K562 (cell line): ENCODE measurements at regions not wholly inside any gene's neighbourhood (a gene's known extent, or its start where the extent isn't known, plus 50 kb on each side); places are given as distances from the start of the nearest gene placed in this dataset.

ENCODE experiments used
- ATAC-seq: fragments of 200-7000 bp; cut with Tn5 transposase; 3 replicates; pipeline ENCODE4 v1.9.1; 2020; ENCODE audit warnings: moderate library complexity
- BruUV-seq: library from RNA; stranded (reverse); fragments of 400-500 nt; replicated peaks from 2 replicates; lab custom pipeline; 2021; lab: Mats Ljungman, UMichigan
- CTCF ChIA-PET: fragments of 300-600 bp; formaldehyde crosslinking; extraction: SDS; loops from one replicate; lab custom pipeline; 2021; ENCODE audit warnings: low intra/inter-chr PET ratio; lab: Yijun Ruan, JAX
- POLR2A ChIA-PET: fragments of 300-600, 350-650 bp; sonication (Branson Sonifier 250); formaldehyde crosslinking; extraction: SDS; loops from one replicate; lab custom pipeline; 2021; ENCODE audit warnings: antibody characterized with exemption, inconsistent platforms; lab: Yijun Ruan, JAX
- DNase-seq, 4 experiments: peaks; one replicate each; pipeline versions ENCODE4 v3.0.0 to v3.0.0-alpha.2; 2011 to 2018; ENCODE audit warnings: low spot score in 3 of 4, mixed read lengths in 3 of 4; ENCODE audit errors: extremely low read depth in 1 of 4
- FAIRE-seq: peaks from 2 replicates; lab custom pipeline; 2011; peaks lifted over from hg19 to GRCh38; lab: Jason Lieb, UNC
- H2AFZ ChIP-seq: 2 replicates; pipeline ENCODE4 v1.6.0; 2011; ENCODE audit warnings: low read depth, low read length, control low read depth, inconsistent platforms
- H3K27ac ChIP-seq: fragments of 200-600 bp; 3 replicates; pipeline ENCODE4 v1.8.0; 2011; ENCODE audit warnings: low read depth, mild to moderate bottlenecking, control low read depth, inconsistent platforms, low read length, moderate library complexity, mixed read lengths; ENCODE audit errors: extremely low read depth
- H3K27me3 ChIP-seq, 2 experiments: fragments of 300-600 bp in 1 of 2; 2 replicates in 1 of 2; 3 replicates in 1 of 2; pipeline versions ENCODE4 v1.6.0 to v1.8.0; 2011; ENCODE audit warnings: inconsistent platforms in 2 of 2, low read length in 2 of 2, mild to moderate bottlenecking in 1 of 2, mixed read lengths in 1 of 2, moderate library complexity in 1 of 2; ENCODE audit not compliant: control insufficient read depth in 2 of 2, insufficient read depth in 2 of 2
- H3K36me3 ChIP-seq: fragments of 300-600 bp; 3 replicates; pipeline ENCODE4 v1.8.0; 2011; ENCODE audit warnings: mild to moderate bottlenecking, low read length, inconsistent platforms; ENCODE audit not compliant: control insufficient read depth, insufficient read depth
- H3K4me1 ChIP-seq, 2 experiments: fragments of 200-600 bp in 1 of 2; replicated peaks in 1 of 2; 2 replicates in 1 of 2; 3 replicates in 1 of 2; pipeline versions ENCODE4 v1.5.1 to v1.8.0; 2011; ENCODE audit warnings: inconsistent platforms in 2 of 2, low read length in 2 of 2, mild to moderate bottlenecking in 1 of 2, mixed read lengths in 1 of 2, moderate library complexity in 1 of 2; ENCODE audit not compliant: control insufficient read depth in 2 of 2, insufficient read depth in 2 of 2
- H3K4me2 ChIP-seq: 2 replicates; pipeline ENCODE4 v1.6.1; 2011; ENCODE audit warnings: low read length, control low read depth, inconsistent platforms, mixed read lengths; ENCODE audit not compliant: insufficient read depth
- H3K4me3 ChIP-seq: fragments of 200-600 bp; sonication (generic), shearing (Covaris generic); 2 replicates; pipeline ENCODE4 v1.5.1; 2016; ENCODE audit warnings: control low read depth, inconsistent platforms
- H3K79me2 ChIP-seq: fragments of 200-600 bp; 3 replicates; pipeline ENCODE4 v1.8.0; 2011; ENCODE audit warnings: low read length, inconsistent platforms; ENCODE audit not compliant: control insufficient read depth, insufficient read depth
- H3K9ac ChIP-seq, 2 experiments: 2 replicates each; pipeline versions ENCODE4 v1.6.0 to v1.6.1; 2011; ENCODE audit warnings: low read depth in 2 of 2, low read length in 2 of 2, control low read depth in 1 of 2, inconsistent platforms in 1 of 2, mild to moderate bottlenecking in 1 of 2, mixed read lengths in 1 of 2; ENCODE audit not compliant: insufficient read depth in 1 of 2
- H3K9me1 ChIP-seq: one replicate; pipeline ENCODE4 v1.6.0; 2011; ENCODE audit warnings: inconsistent platforms, mild to moderate bottlenecking, low read length, moderate library complexity; ENCODE audit not compliant: control insufficient read depth, insufficient read depth
- H3K9me3 ChIP-seq: replicated peaks from 2 replicates; pipeline ENCODE4 v1.5.1; 2011; ENCODE audit warnings: low read depth, low read length, inconsistent platforms; ENCODE audit not compliant: control insufficient read depth, insufficient read depth
- H4K20me1 ChIP-seq: replicated peaks from 2 replicates; pipeline ENCODE4 v1.6.1; 2011; ENCODE audit warnings: low read length, inconsistent platforms, mixed read lengths; ENCODE audit not compliant: control insufficient read depth, insufficient read depth
- ELK1 ChIP-seq: sonication (generic); formaldehyde crosslinking; IDR thresholded peaks from 2 replicates; pipeline ENCODE4 v1.8.1; 2022; ENCODE audit warnings: missing genetic modification reagents
- FUS ChIP-seq: fragments of 200-400 bp; formaldehyde crosslinking; optimal IDR thresholded peaks from 2 replicates; pipeline ENCODE3; 2017; ENCODE audit warnings: low read depth, low read length
- ILK ChIP-seq: fragments of 450-650 bp; IDR thresholded peaks from 2 replicates; pipeline ENCODE4 v1.6.1; 2016; ENCODE audit warnings: missing genetic modification characterization, low read depth, mild to moderate bottlenecking, missing compliant biosample characterization, moderate library complexity, borderline replicate concordance
- KAT8 ChIP-seq: fragments of 450-650 bp; IDR thresholded peaks from 2 replicates; pipeline ENCODE4 v1.6.1; 2016; ENCODE audit warnings: low read depth, mild to moderate bottlenecking
- RBM17 ChIP-seq: fragments of 200-400 bp; formaldehyde crosslinking; IDR thresholded peaks from 2 replicates; pipeline ENCODE4 v1.6.1; 2017; ENCODE audit warnings: low read depth, mild to moderate bottlenecking, low read length, borderline replicate concordance
- SETDB1 ChIP-seq: IDR thresholded peaks from one replicate; pipeline ENCODE4 v1.6.1; 2012; ENCODE audit warnings: low read length, control low read depth, inconsistent platforms
- TGIF2 ChIP-seq: sonication (generic); formaldehyde crosslinking; IDR thresholded peaks from 2 replicates; pipeline ENCODE4 v1.8.1; 2022; ENCODE audit warnings: mild to moderate bottlenecking, missing genetic modification reagents, moderate library complexity
- UBTF ChIP-seq, 2 experiments: IDR thresholded peaks; 2 replicates each; pipeline ENCODE4 v1.6.1; 2012; ENCODE audit warnings: improper control_type of control experiment in 2 of 2, low read depth in 2 of 2, low read length in 2 of 2, borderline replicate concordance in 1 of 2
- XRCC5 ChIP-seq: fragments of 200-400 bp; formaldehyde crosslinking; IDR thresholded peaks from 2 replicates; pipeline ENCODE4 v1.6.1; 2017; ENCODE audit warnings: low read depth, mild to moderate bottlenecking, low read length
- ZNF395 ChIP-seq: fragments of 200-800 bp; sonication (Bioruptor generic); IDR thresholded peaks from 2 replicates; pipeline ENCODE4 v1.6.1; 2017; ENCODE audit warnings: missing genetic modification characterization, missing compliant biosample characterization
- WGBS: fragments of 100-300 bp; shearing (Covaris generic); methylation state at CpG from one replicate; pipeline ENCODE4 v1.1.6; 2016; ENCODE audit warnings: low coverage, mixed read lengths; ENCODE audit not compliant: insufficient coverage; ENCODE audit errors: missing lambda C conversion rate; 5-methylcytosine and 5-hydroxymethylcytosine counted together
- in situ Hi-C: fragments of 300-500 bp; cut with MboI; formaldehyde crosslinking; loops from 4 replicates; pipeline ENCODE4 v1.15.0; 2018; ENCODE audit warnings: inconsistent platforms, mixed read lengths
- intact Hi-C: fragments of 100-400 bp; cut with micrococcal nuclease; formaldehyde crosslinking; loops from 2 replicates; pipeline ENCODE4 v1.14.2; 2022

DNA sequence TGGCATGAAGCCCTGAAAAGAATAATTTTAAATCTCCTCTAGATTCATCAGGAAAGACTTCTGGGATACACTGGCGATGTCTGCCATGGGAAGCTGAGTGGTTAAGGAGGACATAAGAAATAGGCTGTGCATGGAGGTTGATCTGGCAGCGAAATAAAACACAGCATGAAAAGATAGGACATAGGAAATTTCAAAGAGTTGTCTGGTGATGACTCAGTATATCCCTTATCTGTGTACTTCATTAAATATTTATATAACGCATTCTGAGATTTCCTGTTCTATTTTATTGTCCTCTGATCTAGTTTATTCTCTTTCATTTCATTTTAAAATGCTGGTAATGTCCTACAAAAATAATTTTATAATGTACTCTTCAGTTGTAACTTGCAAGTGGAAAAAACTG is 1337.3 kb upstream of the DDX18 start:
- Histone ChIP-seq H3K9me3 (no peaks in the 10 kb centered on the region), H3K4me2 (no peak overlapping the region), H3K36me3 (no peaks in the 10 kb centered on the region), H2AFZ (no peak overlapping the region), H3K9me1 (no peaks in the 10 kb centered on the region), H3K4me3 (no peak overlapping the region), H3K4me1 (no peaks in the 10 kb centered on the region), H3K9ac (no peak overlapping the region), H3K79me2 (no peaks in the 10 kb centered on the region), H4K20me1 (no peaks in the 10 kb centered on the region), H3K27me3 (no peaks in the 10 kb centered on the region), H3K27ac (no peak overlapping the region)
- no TSS peak for BruUV-seq
- no peak for TF ChIP-seq RBM17
- no peak for TF ChIP-seq SETDB1
- no peak for TF ChIP-seq KAT8
- no peak for TF ChIP-seq ZNF395
- TF ChIP-seq FUS: no peak
- TF ChIP-seq ELK1: no peak
- TF ChIP-seq UBTF (IDR thresholded peaks at IDR 0.05; ENCODE audit: borderline replicate concordance in 1 of 2, low read depth in 2 of 2, low read length in 2 of 2): no peak
- no peak for TF ChIP-seq XRCC5
- TF ChIP-seq TGIF2 (CRISPR knock-in tag): no peak
- TF ChIP-seq ILK: no peak
- intact Hi-C loops: no loop called here
- ChIA-PET CTCF (no interaction called here), POLR2A (no interaction called here)
- 0% methylated on average over 3 of the region's 3 CpGs for WGBS
- DNase-seq (no peak), ATAC-seq (no peak), FAIRE-seq (no peak)
- in situ Hi-C loops: no loop called here
